GM12892 (cell line): ENCODE measurements at regions not wholly inside any gene's neighbourhood (a gene's known extent, or its start where the extent isn't known, plus 50 kb on each side); places are given as distances from the start of the nearest gene placed in this dataset.

ENCODE experiments used
- POLR2A ChIP-seq: IDR thresholded peaks from 2 replicates; pipeline ENCODE4 v1.6.1; 2011; ENCODE audit warnings: low read depth, low read length, control low read depth
- POLR2AphosphoS5 ChIP-seq: IDR thresholded peaks from 2 replicates; pipeline ENCODE4 v1.6.1; 2011; ENCODE audit warnings: low read depth, low read length, control low read depth
- TAF1 ChIP-seq: IDR thresholded peaks from 2 replicates; pipeline ENCODE4 v1.6.1; 2011; ENCODE audit warnings: low read depth, mild to moderate bottlenecking, control low read depth, low read length, borderline replicate concordance

- TF ChIP-seq TAF1 (no peak), POLR2A (no peak), POLR2AphosphoS5 (no peak)
Measured at GRCh38 chr4:38526412-38526811, 137.6 kb upstream of the KLF3 start.
